Urothelium cell line (cell line): ENCODE measurements at regions not wholly inside any gene's neighbourhood (a gene's known extent, or its start where the extent isn't known, plus 50 kb on each side); places are given as distances from the start of the nearest gene placed in this dataset.
"Not testable (repeated sequence)": the region's sequence is repeated elsewhere in the genome, so short reads cannot be mapped to it uniquely, and the experiment has no call there.

Experiments
- DNase-seq: peaks from one replicate; pipeline ENCODE4 v3.0.0; 2011; ENCODE audit warnings: low spot score, mixed read lengths
- FAIRE-seq: peaks from 2 replicates; lab custom pipeline; 2011; peaks lifted over from hg19 to GRCh38; lab: Jason Lieb, UNC

DNA sequence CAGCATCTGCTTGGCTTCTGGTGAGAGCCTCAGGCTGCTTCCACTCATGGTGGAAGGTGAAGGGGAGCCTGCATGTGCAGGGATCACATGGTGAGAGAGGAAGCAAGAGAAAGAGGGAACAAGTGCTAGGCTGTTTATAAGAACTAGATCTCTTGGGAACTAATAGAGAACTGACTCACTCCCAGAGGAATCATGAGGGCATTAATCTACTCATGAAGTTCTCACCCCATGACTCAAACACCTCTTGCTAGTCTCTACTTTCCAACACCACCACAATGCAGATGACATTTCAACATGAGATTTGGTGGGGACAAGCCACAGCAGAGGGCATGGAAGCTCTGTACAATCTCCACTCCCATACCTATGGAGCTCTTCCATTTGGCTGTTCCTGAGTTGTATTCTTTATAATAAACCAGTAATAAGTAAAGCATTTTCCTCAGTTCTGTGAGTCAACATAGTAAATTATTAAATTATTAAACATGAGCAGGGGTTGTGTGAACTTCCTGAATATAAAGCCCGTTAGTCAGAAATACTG lies 524.1 kb upstream of the NRSN1 start:
- no peak for FAIRE-seq
- DNase-seq: no peak

- no peak for FAIRE-seq
- no peak for DNase-seq
Observed at GRCh38 chr6:23608931-23609435, 517.0 kb upstream of the NRSN1 start.

- FAIRE-seq (no peak), DNase-seq (no peak)
Observed at GRCh38 chr6:23611776-23612381, 514.1 kb upstream of the NRSN1 start.

- FAIRE-seq: no peak
- no peak for DNase-seq
Observed at GRCh38 chr6:23618366-23618765, 507.6 kb upstream of the NRSN1 start.

- no peak for FAIRE-seq
- DNase-seq: no peak
Observed at GRCh38 chr6:23620911-23621401, 505.1 kb upstream of the NRSN1 start.

DNA sequence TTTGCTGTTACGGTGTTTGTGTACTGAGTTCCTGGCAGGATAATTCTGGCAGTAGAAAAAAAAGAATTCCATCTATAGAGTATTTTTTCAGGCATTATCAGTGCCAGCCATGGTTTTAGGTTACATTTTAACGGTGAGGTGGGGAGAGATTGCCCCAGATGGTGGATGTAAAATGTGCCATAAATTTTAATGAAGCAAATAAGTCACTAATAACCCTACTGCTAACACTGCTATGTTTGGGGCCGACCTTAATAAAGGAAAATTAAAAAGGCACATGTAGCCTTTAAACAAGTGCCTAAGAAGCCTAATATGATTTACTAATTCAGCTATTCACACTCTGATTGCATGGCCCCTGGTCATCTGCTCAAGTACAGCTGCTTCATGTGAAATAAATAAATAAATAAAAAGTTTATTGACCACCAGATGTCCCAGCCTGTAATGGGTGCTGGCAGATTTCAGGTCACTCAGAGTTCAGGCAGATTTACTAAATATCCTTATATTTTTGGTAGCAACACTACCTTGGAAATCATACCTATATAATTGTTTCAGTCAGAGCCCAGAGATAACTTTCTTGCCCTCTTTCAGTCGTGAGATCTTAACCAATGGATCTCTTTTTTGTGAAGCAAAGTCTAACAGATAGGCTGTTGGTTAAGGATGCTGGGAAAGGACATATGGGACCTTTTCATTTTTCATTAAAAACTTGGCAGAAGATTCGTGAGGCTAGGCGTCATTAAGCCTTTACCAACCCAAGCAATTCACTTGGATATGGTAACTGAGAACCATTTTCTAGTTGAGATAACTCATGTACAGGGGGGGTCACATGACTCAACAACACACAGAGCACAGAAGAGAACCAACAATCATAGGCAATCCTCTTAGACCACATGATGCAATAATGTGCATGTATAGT lies 495.0 kb upstream of the NRSN1 start:
- FAIRE-seq: no peak
- DNase-seq: no peak

DNA sequence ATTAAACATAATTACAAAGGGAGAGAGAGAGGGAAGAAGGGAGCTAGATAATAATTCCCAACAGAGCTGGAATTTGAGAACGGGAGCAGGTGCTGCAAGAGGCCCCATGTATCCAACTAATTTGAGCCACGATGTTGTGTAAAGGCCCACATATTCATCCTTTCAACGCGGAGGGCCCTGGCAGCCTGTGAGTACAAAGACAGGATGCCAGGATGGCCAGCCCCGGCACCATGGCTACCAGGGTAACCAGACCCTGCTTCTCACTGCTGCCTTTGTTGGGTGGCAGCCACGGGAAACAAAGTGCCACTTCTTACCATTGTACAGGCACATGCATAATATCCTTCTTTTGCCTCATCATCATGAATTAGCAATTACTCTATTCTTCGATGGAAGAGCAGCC lies 492.0 kb upstream of the NRSN1 start:
- FAIRE-seq (no peak), DNase-seq (no peak)

- DNase-seq (no peak), FAIRE-seq (no peak)
Observed at GRCh38 chr6:23635150-23635549, 490.9 kb upstream of the NRSN1 start.

- FAIRE-seq (no peak), DNase-seq (no peak)
Observed at GRCh38 chr6:23637296-23637695, 488.7 kb upstream of the NRSN1 start.

- no peak for FAIRE-seq
- DNase-seq: no peak
Observed at GRCh38 chr6:23642849-23643248, 483.2 kb upstream of the NRSN1 start.

DNA sequence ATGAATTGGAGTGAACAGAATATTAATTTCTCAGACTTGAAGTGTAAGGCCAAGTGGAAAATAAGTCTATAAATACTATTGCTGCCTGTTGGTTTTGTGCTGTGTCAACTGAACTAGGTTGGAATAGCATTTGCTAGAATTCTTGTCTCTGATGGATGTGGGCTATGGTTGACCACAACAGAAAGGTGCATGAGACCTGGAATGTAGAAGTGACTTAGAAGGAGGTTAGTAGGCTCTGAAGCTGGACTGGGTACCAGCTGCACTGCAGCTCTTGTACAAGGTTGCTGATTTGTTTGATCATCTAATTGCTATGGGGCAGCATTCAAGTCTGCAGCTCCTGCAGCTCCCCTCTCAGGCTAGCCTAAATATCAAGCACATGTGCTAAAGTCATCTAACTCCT lies 479.0 kb upstream of the NRSN1 start:
- DNase-seq (no peak), FAIRE-seq (no peak)

GRCh38 chr6:23650676-23651075 lies 475.3 kb upstream of the NRSN1 start:
- DNase-seq (peak; percentile 12), FAIRE-seq (no peak)

DNA sequence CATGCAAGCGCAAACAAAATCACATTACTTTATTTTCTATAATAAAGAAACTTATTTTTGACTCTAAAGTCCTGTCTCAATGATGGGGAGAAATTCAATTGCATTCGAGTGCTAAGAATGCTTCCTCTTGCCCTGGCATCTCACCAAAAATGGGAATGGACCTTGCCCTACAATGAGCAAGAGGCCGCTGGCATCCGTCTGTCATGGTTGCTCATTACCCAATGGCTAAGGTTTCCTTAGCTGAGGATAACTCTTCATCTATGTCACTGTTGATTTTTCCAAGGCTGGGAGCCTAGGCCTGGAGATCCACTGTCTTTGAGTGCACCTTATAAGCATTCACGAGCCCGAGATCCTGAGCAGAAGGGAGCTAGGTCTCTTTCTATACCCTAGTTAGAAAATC lies 471.3 kb upstream of the NRSN1 start:
- DNase-seq (no peak), FAIRE-seq (no peak)

- no peak for FAIRE-seq
Observed at GRCh38 chr6:23655525-23655924, 470.5 kb upstream of the NRSN1 start.

DNA sequence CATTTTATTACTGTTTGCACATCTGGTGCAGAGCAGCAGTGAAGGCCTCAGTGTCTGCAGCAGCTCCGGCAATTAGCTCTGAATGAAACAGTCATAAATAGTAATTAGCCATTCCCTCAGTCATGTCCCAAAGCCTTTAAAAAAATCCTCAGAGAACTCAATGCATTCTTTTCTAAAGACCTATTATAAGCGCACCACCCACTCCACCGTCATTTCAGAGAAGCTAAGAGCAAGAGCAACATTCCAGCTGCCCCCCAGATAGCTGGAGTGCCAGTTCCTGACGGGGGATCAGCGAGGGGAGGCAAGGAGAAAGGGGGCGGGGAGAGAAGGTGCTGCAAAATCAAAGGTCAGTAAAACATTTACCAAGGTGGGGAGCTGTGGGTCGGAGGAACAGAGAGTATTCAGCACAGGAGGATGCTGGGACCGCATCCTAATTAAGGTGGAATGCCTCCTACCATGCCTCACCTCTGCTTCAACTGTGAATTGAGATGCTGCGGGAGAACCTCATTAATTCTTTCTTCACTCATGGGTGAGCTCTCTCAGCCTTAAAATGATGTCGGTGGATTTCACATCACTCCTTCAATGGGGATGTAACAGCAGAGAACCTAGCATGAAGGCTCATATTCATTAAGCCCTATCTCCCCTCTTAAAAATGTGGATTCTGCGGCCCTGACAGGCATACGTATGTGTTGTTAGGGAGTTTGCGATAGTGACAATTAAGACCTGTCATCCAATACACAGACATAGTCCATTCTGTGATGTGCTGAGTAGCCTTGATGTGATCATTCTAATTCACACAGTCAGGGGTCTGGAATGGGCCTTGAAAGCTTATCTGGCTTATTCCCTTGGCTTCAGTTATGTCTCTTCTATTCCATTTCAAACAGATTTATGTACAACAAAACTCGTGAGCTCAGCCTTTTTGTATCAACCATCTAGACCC lies 469.5 kb upstream of the NRSN1 start:
- DNase-seq (no peak), FAIRE-seq (no peak)

More at GRCh38 chr6:23655525-23655924, 470.5 kb upstream of the NRSN1 start:
- DNase-seq: no peak

DNA sequence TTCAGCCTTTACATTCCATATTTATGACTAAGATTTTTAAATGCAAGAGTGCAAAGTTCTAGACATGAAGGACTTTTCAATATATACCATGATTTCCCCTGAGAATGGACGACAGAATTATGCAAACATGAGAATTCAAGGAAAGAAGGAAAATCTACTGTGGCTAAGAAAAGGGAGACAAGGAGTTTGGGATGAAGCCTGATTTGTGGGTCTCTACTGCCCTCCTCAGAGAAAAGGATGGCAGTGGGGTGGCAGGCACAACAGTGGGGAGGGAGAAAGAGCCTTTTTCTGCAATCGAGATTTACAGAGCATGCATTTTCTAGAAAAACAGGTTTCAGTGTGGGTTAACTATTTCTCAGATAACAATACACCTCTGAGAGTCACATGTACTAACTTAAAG lies 466.9 kb upstream of the NRSN1 start:
- DNase-seq: peak; percentile 13
- no peak for FAIRE-seq

- FAIRE-seq (no peak), DNase-seq (no peak)
Observed at GRCh38 chr6:23661549-23661948, 464.5 kb upstream of the NRSN1 start.

DNA sequence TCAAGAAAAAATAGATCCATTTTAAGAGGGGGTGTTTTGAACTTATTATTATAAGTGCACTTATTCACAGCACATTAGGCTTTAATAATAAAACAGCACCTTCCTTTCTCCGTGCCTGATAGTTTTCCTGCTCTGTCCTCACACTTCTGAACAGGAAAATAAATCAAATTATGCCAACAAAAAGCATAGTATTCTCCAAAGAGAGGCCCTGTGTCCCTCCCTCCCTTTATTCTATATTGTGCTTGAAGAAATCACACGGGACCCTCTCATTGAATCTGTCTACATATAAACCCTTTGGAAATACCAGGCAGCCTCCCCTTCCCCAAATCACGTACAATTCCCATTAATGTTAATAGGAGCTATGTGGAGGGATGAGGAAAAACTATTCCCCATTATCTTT lies 462.9 kb upstream of the NRSN1 start:
- FAIRE-seq (no peak), DNase-seq (no peak)

DNA sequence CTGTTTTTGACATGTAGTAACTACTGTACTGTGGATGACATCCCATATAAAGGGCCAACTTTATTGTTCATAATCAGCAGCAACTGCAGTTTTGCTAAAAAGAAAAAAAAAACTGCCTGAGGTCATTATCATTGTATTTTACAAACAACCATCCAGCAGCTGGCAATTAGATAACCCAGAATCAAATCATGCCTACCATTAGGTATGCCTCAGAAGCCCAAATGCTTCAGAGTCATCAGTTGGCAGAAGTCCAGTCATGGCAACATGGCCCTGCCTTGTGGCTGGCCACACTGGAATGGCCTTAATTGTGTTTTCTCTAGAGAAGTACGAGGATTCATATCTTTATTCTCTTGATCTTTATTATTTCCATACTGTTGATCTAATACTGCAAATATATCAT lies 462.4 kb upstream of the NRSN1 start:
- FAIRE-seq: no peak
- no peak for DNase-seq

DNA sequence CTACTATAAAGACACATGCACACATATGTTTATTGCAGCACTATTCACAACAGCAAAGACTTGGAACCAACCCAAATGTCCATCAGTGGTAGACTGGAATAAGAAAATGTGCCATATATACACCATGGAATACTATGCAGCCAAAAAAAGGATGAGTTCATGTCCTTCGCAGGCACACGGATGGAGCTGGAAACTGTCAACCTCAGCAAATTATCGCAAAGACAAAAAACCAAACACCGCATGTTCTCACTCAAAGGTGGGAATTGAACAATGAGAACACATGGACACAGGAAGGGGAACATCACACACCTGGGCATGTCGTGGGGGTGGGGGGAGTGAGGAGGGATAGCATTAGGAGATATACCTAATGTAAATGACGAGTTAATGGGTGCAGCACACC lies 460.1 kb upstream of the NRSN1 start:
- DNase-seq, FAIRE-seq: not testable (repeated sequence)

- no peak for FAIRE-seq
- no peak for DNase-seq
Observed at GRCh38 chr6:23672737-23673136, 453.3 kb upstream of the NRSN1 start.
